Esophagus muscularis mucosa (tissue), 4 donors: ENCODE measurements at regions not wholly inside any gene's neighbourhood (a gene's known extent, or its start where the extent isn't known, plus 50 kb on each side); places are given as distances from the start of the nearest gene placed in this dataset.
"Not testable (repeated sequence)": the region's sequence is repeated elsewhere in the genome, so short reads cannot be mapped to it uniquely, and the experiment has no call there.

Experiments
- DNase-seq: peaks from one replicate; pipeline ENCODE4 v3.0.0-alpha.2; 2017; ENCODE audit errors: extremely low spot score
- H3K27ac ChIP-seq, 4 donors: fragments of 200-600 bp; sonication (generic); replicated peaks in 1 of 4; 1 replicate in 3 of 4; 2 replicates in 1 of 4; pipeline ENCODE4 v1.5.1; 2016 to 2019; ENCODE audit warnings: mild to moderate bottlenecking in 1 of 4
- H3K27me3 ChIP-seq, 4 donors: fragments of 200-600 bp; sonication (generic); one replicate each; pipeline versions ENCODE4 v1.5.1 to v1.6.0; 2016 to 2019
- H3K36me3 ChIP-seq, 4 donors: fragments of 200-600 bp; sonication (generic); one replicate each; pipeline ENCODE4 v1.5.1; 2016 to 2019
- H3K4me1 ChIP-seq, 4 donors: fragments of 200-600 bp; sonication (generic); one replicate each; pipeline ENCODE4 v1.5.1; 2016 to 2019
- H3K4me3 ChIP-seq, 4 donors: fragments of 200-600 bp; sonication (generic); 1 replicate in 2 of 4; 2 replicates in 2 of 4; pipeline ENCODE4 v1.5.1; 2016 to 2019; ENCODE audit warnings: mild to moderate bottlenecking in 4 of 4, moderate library complexity in 1 of 4
- H3K9me3 ChIP-seq, 4 donors: fragments of 200-600 bp; sonication (generic); 1 replicate in 3 of 4; 2 replicates in 1 of 4; pipeline ENCODE4 v1.5.1; 2016 to 2019
- EP300 ChIP-seq: sonication (generic); formaldehyde crosslinking; IDR thresholded peaks from one replicate; pipeline ENCODE4 v1.6.1; 2017; ENCODE audit warnings: antibody characterized with exemption
- POLR2A ChIP-seq: fragments of 450-650 bp; IDR thresholded peaks from one replicate; pipeline ENCODE4 v1.6.1; 2017; ENCODE audit warnings: antibody characterized with exemption, moderate library complexity, mild to moderate bottlenecking, low read depth
- POLR2AphosphoS5 ChIP-seq, 2 donors: sonication (generic); formaldehyde crosslinking; IDR thresholded peaks; one replicate each; pipeline ENCODE4 v1.6.1; 2017; ENCODE audit warnings: antibody characterized with exemption in 2 of 2
- WGBS: methylation state at CpG from one replicate; pipeline ENCODE4 v1.1.5; 2018; 5-methylcytosine and 5-hydroxymethylcytosine counted together
- intact Hi-C: fragments of 100-400 bp; cut with DNase I; formaldehyde crosslinking; loops from one replicate; pipeline ENCODE4 v1.15.1; 2023
- TF ChIP-seq, protein P1 (sequence below), 3 experiments: fragments of 200-600 bp in 2 of 3; fragments of 450-650 bp in 1 of 3; sonication (generic) in 2 of 3; IDR thresholded peaks; one replicate each; pipeline ENCODE4 v1.5.1; 2017 to 2019; ENCODE audit warnings: antibody characterized with exemption in 3 of 3, mild to moderate bottlenecking in 2 of 3, moderate library complexity in 1 of 3

DNA sequence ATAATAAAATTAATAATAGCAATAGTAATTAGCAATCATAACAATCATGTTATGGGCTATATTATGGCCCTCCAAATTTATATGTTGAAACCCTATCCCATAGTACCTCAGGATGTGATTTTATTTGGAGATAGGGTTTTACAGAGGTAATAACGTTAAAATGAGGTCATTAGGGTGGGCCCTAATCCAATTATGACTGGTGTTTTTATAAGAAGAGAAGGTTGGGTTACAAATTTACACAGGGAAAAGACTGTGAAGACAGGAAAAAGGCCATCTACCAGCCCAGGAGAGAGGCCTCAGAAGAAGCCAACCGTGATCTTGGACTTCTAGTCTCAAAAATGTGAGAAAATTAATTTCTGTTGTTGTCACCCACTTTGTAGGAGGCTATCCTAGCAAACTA, 353.1 kb downstream of the CHL1 start:
- WGBS: 77% methylated on average over 2 of the region's 2 CpGs
- Histone ChIP-seq H3K4me1 (no peaks in the 10 kb centered on the region), H3K9me3 (no peaks in the 10 kb centered on the region), H3K4me3 (no peak overlapping the region), H3K27me3 (no peaks in the 10 kb centered on the region), H3K27ac (no peak overlapping the region), H3K36me3 (no peaks in the 10 kb centered on the region)
- no peak for DNase-seq
- TF ChIP-seq, protein P1, sequence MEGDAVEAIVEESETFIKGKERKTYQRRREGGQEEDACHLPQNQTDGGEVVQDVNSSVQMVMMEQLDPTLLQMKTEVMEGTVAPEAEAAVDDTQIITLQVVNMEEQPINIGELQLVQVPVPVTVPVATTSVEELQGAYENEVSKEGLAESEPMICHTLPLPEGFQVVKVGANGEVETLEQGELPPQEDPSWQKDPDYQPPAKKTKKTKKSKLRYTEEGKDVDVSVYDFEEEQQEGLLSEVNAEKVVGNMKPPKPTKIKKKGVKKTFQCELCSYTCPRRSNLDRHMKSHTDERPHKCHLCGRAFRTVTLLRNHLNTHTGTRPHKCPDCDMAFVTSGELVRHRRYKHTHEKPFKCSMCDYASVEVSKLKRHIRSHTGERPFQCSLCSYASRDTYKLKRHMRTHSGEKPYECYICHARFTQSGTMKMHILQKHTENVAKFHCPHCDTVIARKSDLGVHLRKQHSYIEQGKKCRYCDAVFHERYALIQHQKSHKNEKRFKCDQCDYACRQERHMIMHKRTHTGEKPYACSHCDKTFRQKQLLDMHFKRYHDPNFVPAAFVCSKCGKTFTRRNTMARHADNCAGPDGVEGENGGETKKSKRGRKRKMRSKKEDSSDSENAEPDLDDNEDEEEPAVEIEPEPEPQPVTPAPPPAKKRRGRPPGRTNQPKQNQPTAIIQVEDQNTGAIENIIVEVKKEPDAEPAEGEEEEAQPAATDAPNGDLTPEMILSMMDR (IDR thresholded peaks at IDR 0.05): no peak
- no peak for TF ChIP-seq EP300
- TF ChIP-seq POLR2A: no peak
- TF ChIP-seq POLR2AphosphoS5 (IDR thresholded peaks at IDR 0.05): no peak
- intact Hi-C loops: no loop called here

DNA sequence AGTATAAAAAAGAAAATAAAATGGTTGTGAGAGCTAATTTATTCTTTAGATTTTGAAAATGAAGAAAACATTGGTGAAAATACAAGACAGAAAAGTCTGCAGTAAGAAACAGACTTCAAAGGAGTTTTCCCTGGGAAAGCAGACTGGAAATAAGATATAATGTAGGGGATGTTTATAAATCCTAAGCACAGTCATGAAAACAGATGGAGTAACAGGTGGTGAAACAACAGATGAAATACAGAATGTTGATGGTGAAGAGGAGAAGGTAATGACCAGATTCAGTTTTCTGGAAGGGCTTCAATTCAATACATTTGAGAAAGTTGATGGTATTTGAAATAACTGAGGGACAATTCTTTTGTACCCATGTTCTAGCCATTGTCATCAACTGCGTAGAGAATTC, 353.9 kb downstream of the CHL1 start:
- no peaks in the 10 kb centered on the region for H3K27me3 ChIP-seq
- no peaks in the 10 kb centered on the region for H3K4me1 ChIP-seq
- 83% methylated on average over 1 of the region's 1 CpG for WGBS
- TF ChIP-seq POLR2AphosphoS5 (IDR thresholded peaks at IDR 0.05) (no peak), EP300 (no peak)
- H3K9me3 ChIP-seq: no peaks in the 10 kb centered on the region
- no peak overlapping the region for H3K27ac ChIP-seq
- no peak overlapping the region for H3K4me3 ChIP-seq
- no peak for DNase-seq
- H3K36me3 ChIP-seq: no peaks in the 10 kb centered on the region
- intact Hi-C loops: no loop called here

DNA sequence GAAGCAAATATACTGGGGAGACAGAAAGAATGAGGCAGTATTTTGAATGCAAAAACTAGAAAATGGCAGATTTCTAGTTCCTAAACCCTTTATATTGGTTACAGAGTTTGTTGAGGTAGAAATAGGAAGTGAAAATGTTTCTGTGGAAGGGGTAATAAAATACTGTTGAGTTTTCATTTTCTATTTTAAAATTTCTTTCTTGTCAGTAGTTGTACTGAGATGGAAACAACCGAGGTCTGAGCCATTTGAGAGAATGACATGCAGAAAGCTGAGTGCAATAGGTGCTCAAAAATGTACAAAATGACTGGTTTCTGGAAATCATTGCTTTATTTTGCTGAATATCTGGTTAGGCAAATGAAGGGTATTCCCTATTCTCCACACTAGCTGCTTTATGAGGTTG, 361.4 kb downstream of the CHL1 start:
- 68% methylated on average over 1 of the region's 1 CpG for WGBS
- H3K4me3 ChIP-seq: no peak overlapping the region

DNA sequence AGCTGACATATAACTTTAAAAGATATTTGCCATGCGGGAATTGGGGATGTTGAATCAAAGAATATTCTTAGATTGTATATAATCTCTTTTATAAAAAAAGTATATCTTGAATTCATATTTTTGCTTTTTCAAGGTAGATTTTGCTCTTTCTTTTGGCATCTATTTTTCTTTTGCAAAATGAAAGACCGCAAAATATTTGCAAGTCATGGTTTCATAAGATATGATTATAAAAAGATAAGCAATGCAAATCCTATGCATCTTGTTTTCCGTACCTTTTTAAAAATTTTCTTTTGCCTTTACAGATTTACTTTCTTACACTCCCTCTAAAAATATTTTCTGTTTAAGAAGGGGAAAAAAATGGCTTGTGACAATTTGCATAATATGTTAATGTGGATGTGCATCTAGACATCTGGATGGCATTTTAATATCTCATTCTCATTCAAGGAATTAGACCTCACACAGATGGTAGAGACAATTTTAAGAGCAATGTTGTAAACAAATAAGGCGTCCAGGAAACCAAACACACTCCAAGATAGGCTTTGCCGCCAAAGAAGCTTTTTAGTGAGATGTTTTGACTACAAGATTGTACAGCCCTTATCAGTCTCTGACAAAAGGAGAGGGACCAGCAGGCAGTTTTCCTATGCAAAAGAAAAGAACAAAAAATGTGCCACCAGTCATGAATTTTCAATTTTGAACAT, 371.1 kb downstream of the CHL1 start:
- Histone ChIP-seq H3K36me3 (no peaks in the 10 kb centered on the region), H3K4me3 (no peak overlapping the region), H3K27me3 (no peaks in the 10 kb centered on the region), H3K4me1 (no peaks in the 10 kb centered on the region), H3K27ac (no peak overlapping the region), H3K9me3 (no peaks in the 10 kb centered on the region)
- no peak for DNase-seq
- 72% methylated on average over 5 of the region's 5 CpGs for WGBS
- TF ChIP-seq, protein P1 (IDR thresholded peaks at IDR 0.05): no peak
- TF ChIP-seq EP300 (no peak), POLR2A (no peak), POLR2AphosphoS5 (IDR thresholded peaks at IDR 0.05) (no peak)
- intact Hi-C loops: no loop called here

More for the DNA sequence above, 361.4 kb downstream of the CHL1 start:
- Histone ChIP-seq H3K27me3 (no peaks in the 10 kb centered on the region), H3K27ac (no peak overlapping the region), H3K36me3 (no peaks in the 10 kb centered on the region), H3K9me3 (no peaks in the 10 kb centered on the region), H3K4me1 (no peaks in the 10 kb centered on the region)
- no peak for DNase-seq
- TF ChIP-seq, protein P1 (IDR thresholded peaks at IDR 0.05): no peak
- TF ChIP-seq POLR2A: no peak
- TF ChIP-seq POLR2AphosphoS5 (IDR thresholded peaks at IDR 0.05): no peak
- no peak for TF ChIP-seq EP300
- intact Hi-C loops: no loop called here

DNA sequence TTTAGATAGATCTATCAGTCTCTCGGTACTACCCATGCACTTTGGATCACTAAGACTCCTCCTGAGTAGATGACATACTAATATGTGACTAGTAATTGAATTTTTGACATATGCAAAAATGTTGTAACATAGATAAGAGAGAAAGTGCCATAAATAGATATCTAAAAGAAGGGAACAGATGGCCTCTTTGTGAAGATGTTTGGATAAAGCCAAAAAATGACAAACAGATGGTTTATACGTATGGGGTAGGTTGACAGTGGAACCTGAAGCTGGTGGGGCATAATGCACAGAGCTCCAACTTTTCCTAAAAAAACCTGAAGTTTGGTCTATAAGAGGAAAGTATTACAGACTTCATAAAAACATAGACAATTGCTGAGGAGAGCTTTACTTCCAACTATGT, 383.0 kb downstream of the CHL1 start:
- intact Hi-C loops, H3K36me3 ChIP-seq, H3K4me1 ChIP-seq, H3K27ac ChIP-seq, DNase-seq, H3K4me3 ChIP-seq, H3K27me3 ChIP-seq, H3K9me3 ChIP-seq: not testable (repeated sequence)
- 75% methylated on average over 2 of the region's 2 CpGs for WGBS

DNA sequence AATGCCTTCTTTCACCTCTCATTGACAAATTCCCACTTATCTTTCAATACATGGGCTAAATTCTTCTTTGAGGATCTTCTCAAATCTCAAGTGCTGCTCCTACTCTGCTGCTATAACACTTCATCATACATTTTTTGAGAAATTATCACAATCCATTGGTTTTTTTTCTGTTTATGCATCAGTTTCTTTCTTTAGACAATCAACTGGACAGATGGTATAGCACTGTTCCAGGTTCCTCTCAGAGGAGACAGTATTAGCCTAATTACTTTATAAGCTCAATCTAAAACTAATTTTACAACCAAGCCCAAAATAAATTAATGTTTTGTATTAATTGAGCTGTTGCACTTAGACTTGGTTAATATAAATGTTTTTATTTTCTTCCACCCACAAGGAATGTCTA, 392.5 kb downstream of the CHL1 start:
- DNase-seq, intact Hi-C loops, H3K4me1 ChIP-seq, H3K4me3 ChIP-seq, H3K27ac ChIP-seq, H3K9me3 ChIP-seq, H3K36me3 ChIP-seq, H3K27me3 ChIP-seq: not testable (repeated sequence)

DNA sequence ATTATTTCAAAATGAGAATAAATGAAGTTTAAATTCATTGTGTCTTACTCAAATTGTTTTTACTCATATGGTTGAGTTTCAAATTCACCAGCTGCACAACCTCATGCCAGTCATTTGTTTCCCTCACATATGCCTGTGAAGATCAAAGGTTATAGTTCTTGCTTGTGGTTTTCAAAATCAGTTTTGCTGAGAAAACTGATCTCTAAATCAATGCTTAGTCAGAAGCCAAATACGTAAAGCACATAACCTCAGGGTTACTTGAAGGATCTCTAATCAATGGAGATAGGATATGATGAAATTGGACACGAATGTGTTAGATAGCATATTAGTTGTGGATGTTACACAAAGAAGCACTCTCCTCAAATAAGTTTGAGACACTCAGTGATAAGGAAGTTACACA, 400.7 kb downstream of the CHL1 start:
- H3K4me3 ChIP-seq, DNase-seq, H3K27ac ChIP-seq, H3K4me1 ChIP-seq, H3K9me3 ChIP-seq, H3K27me3 ChIP-seq, H3K36me3 ChIP-seq, intact Hi-C loops: not testable (repeated sequence)
- WGBS: 58% methylated on average over 2 of the region's 2 CpGs

DNA sequence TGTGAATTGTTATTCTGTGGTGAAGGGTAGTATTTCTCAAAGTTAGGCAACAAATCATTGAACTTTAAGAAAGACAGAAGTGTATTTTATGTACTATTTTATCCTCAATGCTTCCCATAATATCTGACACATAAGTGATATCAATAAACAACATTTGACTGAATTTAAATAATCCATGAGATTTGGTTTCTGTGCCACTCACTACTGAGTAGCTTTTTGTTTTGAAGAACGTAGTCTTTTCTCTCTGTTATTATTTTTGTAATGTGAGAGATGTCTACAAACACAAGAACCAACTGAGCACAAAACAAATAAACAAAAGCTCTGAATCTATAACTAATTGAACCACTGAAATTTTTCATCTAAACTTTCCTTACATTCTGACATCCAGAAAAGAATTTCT, 401.2 kb downstream of the CHL1 start:
- H3K4me3 ChIP-seq, H3K9me3 ChIP-seq, H3K4me1 ChIP-seq, H3K36me3 ChIP-seq, H3K27me3 ChIP-seq, H3K27ac ChIP-seq, DNase-seq, intact Hi-C loops: not testable (repeated sequence)
- 54% methylated on average over 1 of the region's 1 CpG for WGBS

DNA sequence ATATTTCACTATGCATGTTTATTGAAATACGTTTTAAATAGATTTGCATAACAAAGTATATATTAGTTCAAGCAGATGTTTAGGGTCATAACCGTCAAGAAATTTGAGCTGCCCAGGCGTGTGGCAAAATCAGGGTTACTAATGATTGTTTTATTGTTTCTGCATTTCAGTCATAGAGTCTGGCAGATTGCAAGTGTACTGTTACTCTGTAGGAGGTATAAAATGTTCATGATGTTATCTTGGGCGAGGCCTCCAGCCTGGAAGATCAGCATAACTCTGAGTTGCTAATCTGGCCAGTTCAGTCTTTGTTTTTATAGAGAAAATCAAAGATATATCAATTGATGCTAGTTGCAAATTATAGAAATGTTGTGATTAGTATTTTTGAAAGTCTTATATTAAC, 410.9 kb downstream of the CHL1 start:
- H3K27me3 ChIP-seq, H3K4me3 ChIP-seq, H3K36me3 ChIP-seq, H3K27ac ChIP-seq, intact Hi-C loops, DNase-seq, H3K9me3 ChIP-seq, H3K4me1 ChIP-seq: not testable (repeated sequence)
- WGBS: 75% methylated on average over 4 of the region's 4 CpGs
